ENCODE measurements at regions not wholly inside any gene's neighbourhood (a gene's known extent, or its start where the extent isn't known, plus 50 kb on each side); places are given as distances from the start of the nearest gene placed in this dataset.

- Mint-ChIP-seq H3K9me3 (no peaks in the 10 kb centered on the region), H3K4me3 (no peak overlapping the region), H3K4me1 (peaks cover 19% of the 10 kb centered on the region), H3K36me3 (no peaks in the 10 kb centered on the region), H3K27me3 (ENCODE audit: low read depth) (peaks cover 35% of the 10 kb centered on the region), H3K27ac (no peak overlapping the region)
- ChIA-PET POLR2A (interaction anchor here (1.1 kb wide), 1 partner anchor 9 kb away, joined by 4 read pairs; no protein-coding TSS in a partner anchor), CTCF (interaction anchor here (1.0 to 6.1 kb wide), 4 partner anchors 8 to 33 kb away, joined by 3 to 40 read pairs (median 18); no protein-coding TSS in a partner anchor)
- no peak for DNase-seq (ENCODE audit: low spot score)
- TF ChIP-seq HMGA2 (CRISPR knock-in tag; IDR thresholded peaks at IDR 0.05) (no peak), MAX (CRISPR knock-in tag; IDR thresholded peaks at IDR 0.05) (no peak), ZBTB21 (CRISPR knock-in tag; IDR thresholded peaks at IDR 0.05; ENCODE audit: borderline replicate concordance) (no peak), GRHL2 (CRISPR knock-in tag; IDR thresholded peaks at IDR 0.05; ENCODE audit: insufficient replicate concordance, severe bottlenecking) (no peak), FOXK1 (CRISPR knock-in tag; IDR thresholded peaks at IDR 0.05) (no peak), TCF7 (CRISPR knock-in tag; IDR thresholded peaks at IDR 0.05; ENCODE audit: low read depth) (no peak), PRRX2 (CRISPR knock-in tag; IDR thresholded peaks at IDR 0.05) (no peak), RORB (CRISPR knock-in tag; IDR thresholded peaks at IDR 0.05) (no peak), ZNF425 (CRISPR knock-in tag; conservative IDR thresholded peaks at IDR 0.05) (no peak), MYBL2 (CRISPR knock-in tag; IDR thresholded peaks at IDR 0.05) (no peak), ELF4 (CRISPR knock-in tag; IDR thresholded peaks at IDR 0.05; ENCODE audit: low read depth) (no peak), ATF3 (CRISPR knock-in tag; conservative IDR thresholded peaks at IDR 0.05) (no peak), HMGXB4 (CRISPR knock-in tag; IDR thresholded peaks at IDR 0.05) (no peak), ZSCAN18 (CRISPR knock-in tag; IDR thresholded peaks at IDR 0.05) (no peak), ZNF423 (CRISPR knock-in tag; IDR thresholded peaks at IDR 0.05) (no peak), CDX4 (CRISPR knock-in tag; IDR thresholded peaks at IDR 0.05; ENCODE audit: borderline replicate concordance) (no peak), STAT6 (CRISPR knock-in tag; conservative IDR thresholded peaks at IDR 0.05; ENCODE audit: low read depth) (no peak)
- no peak for ATAC-seq
Observed at GRCh38 chr1:18549106-18549505, 68.4 kb downstream of the KLHDC7A start.

All from WTC11 (cell line).